Esophagus muscularis mucosa (tissue), 4 donors: ENCODE measurements at regions not wholly inside any gene's neighbourhood (a gene's known extent, or its start where the extent isn't known, plus 50 kb on each side); places are given as distances from the start of the nearest gene placed in this dataset.

Experiments
- EP300 ChIP-seq: sonication (generic); formaldehyde crosslinking; IDR thresholded peaks from one replicate; pipeline ENCODE4 v1.6.1; 2017; ENCODE audit warnings: antibody characterized with exemption
- POLR2A ChIP-seq: fragments of 450-650 bp; IDR thresholded peaks from one replicate; pipeline ENCODE4 v1.6.1; 2017; ENCODE audit warnings: antibody characterized with exemption, moderate library complexity, mild to moderate bottlenecking, low read depth
- POLR2AphosphoS5 ChIP-seq, 2 donors: sonication (generic); formaldehyde crosslinking; IDR thresholded peaks; one replicate each; pipeline ENCODE4 v1.6.1; 2017; ENCODE audit warnings: antibody characterized with exemption in 2 of 2
- TF ChIP-seq, protein P1 (sequence below), 3 experiments: fragments of 200-600 bp in 2 of 3; fragments of 450-650 bp in 1 of 3; sonication (generic) in 2 of 3; IDR thresholded peaks; one replicate each; pipeline ENCODE4 v1.5.1; 2017 to 2019; ENCODE audit warnings: antibody characterized with exemption in 3 of 3, mild to moderate bottlenecking in 2 of 3, moderate library complexity in 1 of 3

DNA sequence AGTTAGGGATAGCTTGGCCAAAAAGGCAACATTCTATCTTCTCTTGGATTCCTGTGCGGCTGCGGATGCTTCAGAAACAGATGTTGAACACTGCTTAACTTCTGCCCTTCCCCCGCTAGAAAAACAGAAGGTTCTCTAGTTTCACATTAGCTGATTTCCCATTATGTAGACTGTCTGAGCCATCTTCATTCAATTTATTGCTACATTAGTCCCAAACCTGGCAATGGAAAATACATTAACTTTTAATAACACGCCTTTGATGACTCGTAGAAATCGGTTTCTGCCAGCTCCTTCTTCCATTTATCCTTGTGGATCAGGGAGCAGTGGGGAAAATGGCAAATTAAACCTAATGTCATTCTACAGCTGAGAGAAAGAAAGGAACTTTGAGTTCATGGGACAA, 119.9 kb downstream of the SLC16A9 start:
- TF ChIP-seq POLR2A: no peak
- TF ChIP-seq, protein P1, sequence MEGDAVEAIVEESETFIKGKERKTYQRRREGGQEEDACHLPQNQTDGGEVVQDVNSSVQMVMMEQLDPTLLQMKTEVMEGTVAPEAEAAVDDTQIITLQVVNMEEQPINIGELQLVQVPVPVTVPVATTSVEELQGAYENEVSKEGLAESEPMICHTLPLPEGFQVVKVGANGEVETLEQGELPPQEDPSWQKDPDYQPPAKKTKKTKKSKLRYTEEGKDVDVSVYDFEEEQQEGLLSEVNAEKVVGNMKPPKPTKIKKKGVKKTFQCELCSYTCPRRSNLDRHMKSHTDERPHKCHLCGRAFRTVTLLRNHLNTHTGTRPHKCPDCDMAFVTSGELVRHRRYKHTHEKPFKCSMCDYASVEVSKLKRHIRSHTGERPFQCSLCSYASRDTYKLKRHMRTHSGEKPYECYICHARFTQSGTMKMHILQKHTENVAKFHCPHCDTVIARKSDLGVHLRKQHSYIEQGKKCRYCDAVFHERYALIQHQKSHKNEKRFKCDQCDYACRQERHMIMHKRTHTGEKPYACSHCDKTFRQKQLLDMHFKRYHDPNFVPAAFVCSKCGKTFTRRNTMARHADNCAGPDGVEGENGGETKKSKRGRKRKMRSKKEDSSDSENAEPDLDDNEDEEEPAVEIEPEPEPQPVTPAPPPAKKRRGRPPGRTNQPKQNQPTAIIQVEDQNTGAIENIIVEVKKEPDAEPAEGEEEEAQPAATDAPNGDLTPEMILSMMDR (IDR thresholded peaks at IDR 0.05): no peak
- no peak for TF ChIP-seq EP300
- TF ChIP-seq POLR2AphosphoS5 (IDR thresholded peaks at IDR 0.05): no peak
